NCI-H2196 (cell line): ENCODE measurements at regions not wholly inside any gene's neighbourhood (a gene's known extent, or its start where the extent isn't known, plus 50 kb on each side); places are given as distances from the start of the nearest gene placed in this dataset.

Source experiments
- DNase-seq: peaks from one replicate; lab custom pipeline; 2025; ENCODE audit not compliant: unreplicated experiment; lab: John Stamatoyannopoulos, UW

DNA sequence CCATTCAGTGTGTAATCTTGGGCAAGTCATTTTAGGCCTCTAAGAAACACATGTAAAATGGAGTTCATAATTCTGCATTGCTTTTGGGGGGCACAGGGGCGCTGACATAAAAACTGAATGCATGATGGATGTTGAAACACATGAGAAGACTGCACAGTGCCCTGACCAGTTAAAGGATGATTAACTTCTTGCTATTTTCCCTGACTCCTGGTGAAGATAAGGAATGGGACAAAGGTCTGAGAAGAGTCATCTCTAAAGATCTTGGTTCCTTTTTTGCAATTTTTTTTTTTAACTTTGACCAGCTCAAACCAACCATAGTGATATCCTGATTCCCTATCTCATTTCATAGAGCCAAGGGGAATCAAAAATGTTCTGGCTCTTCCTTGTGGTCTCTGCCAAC, 134.9 kb upstream of the TENM4 start:
- DNase-seq = no peak

DNA sequence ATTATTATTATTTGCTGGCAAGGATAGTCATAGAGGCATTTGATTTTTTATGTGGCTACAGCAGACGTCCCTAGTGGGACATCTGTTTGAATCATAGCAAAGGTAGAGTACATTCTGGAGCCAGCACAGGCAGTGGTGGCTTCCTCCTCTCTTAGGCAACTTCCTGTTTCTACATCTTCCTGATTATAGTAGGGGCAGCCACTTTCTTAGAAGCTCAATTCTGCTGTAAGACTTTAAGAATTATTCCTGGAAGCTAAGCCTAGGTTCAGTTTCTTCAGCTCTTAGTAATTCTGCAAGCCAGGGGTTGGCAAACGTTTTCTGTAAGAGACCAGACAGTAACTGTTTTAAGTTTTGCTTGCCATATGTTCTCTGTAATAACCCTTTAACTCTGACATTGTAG, 129.3 kb upstream of the TENM4 start:
- DNase-seq = no peak

DNA sequence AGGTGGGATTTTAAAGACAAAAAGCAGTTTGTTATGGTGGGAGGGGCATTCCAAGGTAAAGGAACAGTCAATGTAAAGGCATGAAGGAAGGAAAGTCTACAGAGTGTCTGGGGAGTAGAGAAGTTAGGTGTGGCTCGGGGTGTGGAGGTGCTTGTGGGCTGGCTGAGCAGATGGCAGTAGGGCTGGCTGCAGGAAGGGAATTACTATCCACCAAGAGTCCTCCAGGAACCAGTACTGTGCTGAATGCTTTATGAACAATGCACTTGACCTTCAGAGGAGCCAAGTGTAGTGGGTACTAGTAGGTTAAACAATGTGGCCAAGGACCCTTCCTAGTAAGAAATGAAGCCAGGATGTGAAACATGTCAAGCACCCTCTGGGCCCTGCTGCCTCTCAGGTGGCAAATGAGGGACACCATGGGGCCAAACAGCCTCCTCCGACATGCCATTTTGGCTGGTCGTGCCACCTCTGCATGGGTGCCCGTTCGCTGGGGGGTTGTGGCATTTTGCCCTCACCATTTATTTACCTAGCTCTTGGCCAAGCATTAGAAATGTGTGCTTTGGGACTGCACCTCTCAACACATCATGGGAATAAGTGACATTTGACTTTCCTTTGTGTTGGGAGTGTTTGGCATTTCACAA, 123.6 kb upstream of the TENM4 start:
- no peak for DNase-seq

DNA sequence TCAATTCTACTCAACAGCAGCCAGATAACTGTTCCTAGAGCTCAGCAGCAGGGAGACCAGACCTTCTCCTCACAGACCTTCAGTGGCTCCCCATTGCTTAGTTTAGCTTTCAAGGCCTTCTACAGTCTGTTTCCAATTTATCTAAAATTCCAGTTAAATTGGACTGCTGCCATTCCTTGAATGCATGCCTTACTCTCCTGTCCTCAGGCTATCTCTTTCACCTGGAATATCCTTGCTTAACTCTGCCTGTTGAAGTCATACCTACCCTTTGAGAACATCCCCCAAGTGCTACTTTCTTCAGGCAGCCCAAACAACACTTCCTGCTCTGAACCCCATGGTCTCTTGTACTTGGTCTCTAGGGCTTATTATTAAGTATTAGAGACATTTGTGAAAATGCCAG, 120.7 kb upstream of the TENM4 start:
- no peak for DNase-seq

GRCh38 chr11:79550809-79551208, 110.0 kb upstream of the TENM4 start:
- DNase-seq = no peak

DNA sequence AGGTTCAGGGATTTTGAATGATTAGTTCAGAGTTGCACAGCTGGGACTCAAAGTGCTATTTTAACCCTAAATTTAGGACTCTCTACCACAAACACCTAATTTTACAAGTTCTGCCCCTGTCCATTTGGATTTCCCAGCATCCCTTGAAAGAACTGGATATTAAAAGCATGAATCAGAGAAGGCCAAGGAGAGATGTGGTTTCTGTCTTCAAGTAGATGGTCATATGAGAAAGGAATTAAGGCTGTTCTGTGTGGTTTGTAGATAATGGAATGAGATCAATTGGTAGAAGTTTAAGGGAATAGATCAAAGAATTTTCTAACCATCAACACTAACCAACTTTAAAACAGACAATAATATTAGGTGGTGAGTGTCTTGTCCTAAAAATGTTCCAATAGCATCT, 106.4 kb upstream of the TENM4 start:
- no peak for DNase-seq

GRCh38 chr11:79546351-79546750, 105.5 kb upstream of the TENM4 start:
- DNase-seq = no peak

GRCh38 chr11:79544361-79544760, 103.5 kb upstream of the TENM4 start:
- DNase-seq = no peak

DNA sequence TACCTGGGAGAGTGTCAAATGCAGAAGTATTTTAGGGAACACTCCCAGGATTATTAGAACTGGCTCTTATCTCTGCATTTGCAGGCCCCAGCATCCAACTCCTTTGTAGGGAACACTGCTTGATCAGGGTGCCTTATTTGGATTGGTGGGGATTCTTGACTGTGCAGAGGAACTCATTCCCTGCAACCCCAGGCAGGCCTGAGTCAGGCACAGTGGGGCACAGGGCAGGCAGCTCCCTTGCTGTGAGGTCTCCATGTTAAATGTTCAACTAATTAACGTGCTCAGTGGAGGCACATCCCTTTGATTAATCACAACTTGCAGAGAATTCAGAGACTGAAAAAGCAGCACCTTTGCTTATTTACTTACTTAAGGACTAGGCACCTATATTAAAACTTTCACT, 102.3 kb upstream of the TENM4 start:
- no peak for DNase-seq

DNA sequence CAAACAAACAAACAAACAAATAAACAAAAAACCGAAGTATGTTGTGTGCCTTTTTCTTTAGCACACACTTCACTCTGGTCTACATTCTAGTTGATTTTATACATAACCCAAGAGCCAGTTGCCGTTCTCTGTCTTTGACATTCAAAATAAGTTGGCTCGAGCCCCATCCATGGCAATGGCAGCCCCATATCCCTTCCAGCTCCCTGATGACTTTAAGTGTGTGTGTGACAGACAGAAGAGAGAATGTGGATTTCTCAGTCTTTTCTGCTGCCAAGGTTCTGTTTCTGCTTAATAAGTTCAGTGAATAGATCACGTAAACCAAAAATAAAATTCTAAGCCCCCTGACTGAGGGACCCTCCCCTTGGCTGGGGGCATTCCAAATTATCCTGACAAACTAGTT, 100.6 kb upstream of the TENM4 start:
- DNase-seq = no peak

- DNase-seq = no peak
Observed at GRCh38 chr11:79538775-79539174, 97.9 kb upstream of the TENM4 start.

- no peak for DNase-seq
Observed at GRCh38 chr11:79536155-79536917, 95.5 kb upstream of the TENM4 start.

GRCh38 chr11:79535606-79536005, 94.8 kb upstream of the TENM4 start:
- no peak for DNase-seq

- DNase-seq = no peak
Observed at GRCh38 chr11:79525257-79525656, 84.4 kb upstream of the TENM4 start.

DNA sequence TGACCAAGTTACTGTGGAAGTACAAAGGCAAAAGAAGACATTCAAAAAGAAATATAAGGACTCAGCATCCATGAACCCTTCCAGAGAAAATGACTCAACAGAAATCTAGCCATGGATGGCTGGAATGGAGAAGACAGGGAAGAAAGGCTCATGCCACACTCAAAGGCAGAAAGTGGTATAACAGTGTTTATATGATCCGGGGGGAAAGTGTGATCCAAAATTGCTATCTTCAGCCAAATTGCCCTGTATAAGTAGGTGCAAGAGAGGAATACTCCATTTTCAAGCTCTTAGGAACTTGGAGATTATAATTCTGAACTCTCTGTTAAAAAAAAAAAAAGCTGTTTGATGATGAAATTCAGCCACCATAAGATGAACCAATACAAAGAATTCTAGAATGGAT, 81.8 kb upstream of the TENM4 start:
- DNase-seq = no peak

- no peak for DNase-seq
Observed at GRCh38 chr11:79520086-79520485, 79.3 kb upstream of the TENM4 start.

DNA sequence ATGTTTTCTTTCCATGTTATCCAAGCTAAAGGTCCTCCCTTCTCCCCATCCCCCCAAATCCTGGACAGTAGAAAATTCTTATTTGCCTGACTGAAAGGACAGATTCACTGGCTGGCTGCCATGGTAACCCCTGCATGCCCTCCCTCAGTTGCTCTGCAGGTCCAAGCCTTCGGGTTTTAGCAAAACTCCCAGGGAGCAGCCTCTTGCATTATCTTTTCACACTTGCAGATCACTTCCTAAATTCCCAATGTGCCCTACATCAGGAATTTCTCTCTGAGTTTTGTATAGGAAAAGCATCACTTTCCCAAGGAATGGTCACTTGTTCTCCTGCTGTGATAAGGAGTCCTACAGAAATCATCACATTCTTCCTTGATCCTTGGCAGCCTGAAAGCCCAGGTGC, 75.0 kb upstream of the TENM4 start:
- DNase-seq = no peak

DNA sequence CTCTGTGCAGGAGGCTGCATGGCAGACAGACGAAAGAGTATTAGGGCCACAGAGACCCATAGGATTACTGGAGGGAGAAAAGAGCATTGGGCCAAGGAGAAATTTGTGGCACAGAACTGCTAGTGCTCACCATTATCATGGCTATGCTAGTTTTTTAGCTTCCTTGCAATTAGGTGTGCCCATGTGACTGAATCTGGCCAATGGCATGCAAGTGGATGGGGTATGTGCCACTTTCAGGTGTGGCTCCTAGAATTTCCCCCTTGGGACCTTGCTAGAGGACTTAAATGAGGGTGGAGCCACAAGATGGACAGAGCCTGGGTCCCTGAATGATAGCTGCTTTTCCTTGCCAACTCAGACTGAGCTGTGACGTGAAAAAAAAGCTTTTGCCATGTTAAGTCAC, 73.9 kb upstream of the TENM4 start:
- no peak for DNase-seq

DNA sequence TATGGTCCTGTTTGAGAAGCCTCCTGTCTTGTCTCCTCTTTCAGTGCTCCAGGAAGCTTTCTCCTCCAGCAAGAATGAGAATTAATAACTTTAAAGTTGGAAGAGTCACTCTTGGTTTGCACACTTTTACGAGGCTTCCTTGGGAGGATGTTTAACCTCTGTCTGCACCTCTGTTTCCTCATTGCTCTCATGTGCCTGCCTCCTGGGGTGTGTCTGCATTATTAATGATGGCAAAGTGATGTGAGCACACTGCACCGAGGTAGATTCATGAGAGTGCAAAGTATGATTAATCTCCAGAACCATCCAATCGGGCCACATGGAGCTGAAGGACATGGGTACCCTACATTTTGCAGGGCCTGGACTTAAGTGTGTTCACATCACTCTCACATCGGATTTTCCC, 73.5 kb upstream of the TENM4 start:
- no peak for DNase-seq

DNA sequence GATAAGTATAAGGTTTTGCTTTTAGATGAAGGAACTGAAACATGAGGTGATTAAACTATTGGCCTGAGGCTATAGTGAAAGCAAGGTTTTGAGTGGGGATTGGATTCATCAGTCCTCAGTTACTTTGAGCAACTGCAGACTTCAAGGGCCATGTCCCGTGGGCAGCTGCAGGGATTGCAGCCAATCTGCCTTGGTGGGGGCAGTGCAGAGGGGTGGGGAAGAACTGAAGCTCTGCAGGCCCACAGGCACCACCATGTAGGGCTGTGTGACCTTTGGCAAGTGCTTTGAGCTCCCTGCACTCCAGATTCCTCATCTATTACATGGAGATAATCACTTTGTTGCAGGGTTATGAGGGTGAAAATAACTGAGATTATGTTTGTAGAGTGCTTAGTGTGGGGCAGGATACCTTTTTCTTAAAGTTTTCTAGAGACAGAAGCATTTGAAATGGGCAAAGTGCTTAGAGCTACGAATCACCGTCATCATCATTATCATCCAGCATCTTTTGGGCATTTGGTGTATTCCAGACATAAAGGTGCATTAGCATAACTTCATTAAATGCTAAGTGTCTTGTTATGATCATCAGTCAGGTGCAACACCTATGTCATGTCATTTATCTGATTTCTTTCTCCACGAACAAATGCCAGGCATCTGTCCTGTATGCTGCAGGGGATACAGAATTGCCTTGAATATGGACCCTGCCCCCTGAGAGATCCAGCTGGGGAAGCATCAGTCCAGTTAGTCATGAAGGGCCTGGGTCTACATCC, 72.1 kb upstream of the TENM4 start:
- no peak for DNase-seq

DNA sequence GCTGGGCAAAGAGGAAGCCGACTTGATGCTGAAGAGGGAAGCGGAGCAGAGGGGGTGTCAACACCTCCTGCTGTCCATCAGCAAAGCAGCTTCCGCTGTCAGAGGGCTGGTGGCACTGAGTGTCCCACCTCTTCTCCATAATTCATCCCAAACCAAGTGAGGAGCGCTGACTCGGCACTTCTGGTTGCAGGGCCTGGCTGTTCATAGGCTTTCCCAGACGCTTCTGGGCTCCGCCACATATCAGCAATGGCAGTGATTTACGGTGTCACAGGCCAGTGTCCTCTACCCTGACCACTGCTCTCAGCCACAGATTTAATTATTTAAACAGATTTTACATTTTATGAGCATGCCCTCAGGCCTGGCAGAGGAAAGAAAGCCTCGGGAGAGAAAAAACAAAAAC, 70.1 kb upstream of the TENM4 start:
- no peak for DNase-seq

DNA sequence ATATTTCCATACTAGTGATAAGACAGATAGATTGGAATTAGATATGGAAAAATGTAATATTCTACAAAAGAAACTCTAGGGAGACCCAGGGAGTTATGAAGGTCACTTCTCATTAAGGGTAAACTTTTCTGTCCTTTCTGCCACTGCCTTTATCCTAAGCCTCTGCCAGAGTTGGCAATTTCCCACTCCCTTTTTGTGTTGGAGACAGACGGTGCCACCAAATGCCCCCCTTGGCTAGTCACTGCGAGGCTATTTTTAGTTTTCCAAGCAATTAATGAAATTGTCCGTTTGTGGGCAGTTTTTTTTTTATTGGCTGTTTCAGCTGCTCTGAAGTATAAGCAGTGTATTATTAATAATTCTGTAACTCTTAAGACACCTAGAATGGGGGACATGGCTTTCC, 67.6 kb upstream of the TENM4 start:
- DNase-seq = no peak
